D721Med (cell line): ENCODE measurements at regions not wholly inside any gene's neighbourhood (a gene's known extent, or its start where the extent isn't known, plus 50 kb on each side); places are given as distances from the start of the nearest gene placed in this dataset.

Experiments used
- DNase-seq: peaks from one replicate; pipeline ENCODE4 v3.0.0; 2011; ENCODE audit warnings: low spot score; ENCODE audit not compliant: insufficient read length
- FAIRE-seq: peaks from 2 replicates; lab custom pipeline; 2011; peaks lifted over from hg19 to GRCh38; lab: Jason Lieb, UNC
- CTCF ChIP-seq: IDR thresholded peaks from 2 replicates; pipeline ENCODE4 v1.5.1; 2012; ENCODE audit warnings: mild to moderate bottlenecking, control low read depth; ENCODE audit not compliant: insufficient read depth; ENCODE audit errors: missing control alignments

GRCh38 chr6:14974792-14975470 is 270.9 kb upstream of the JARID2 start:
- TF ChIP-seq CTCF, result no peak
- DNase-seq (no peak), FAIRE-seq (no peak)

GRCh38 chr6:14975471-14975817 is 270.4 kb upstream of the JARID2 start:
- DNase-seq (no peak), FAIRE-seq (no peak)
- no peak for TF ChIP-seq CTCF

- TF ChIP-seq CTCF, result no peak
- no peak for DNase-seq
- FAIRE-seq, result no peak
Measured at GRCh38 chr6:14977747-14978382, 268.0 kb upstream of the JARID2 start.

GRCh38 chr6:14981960-14982359 is 263.9 kb upstream of the JARID2 start:
- no peak for TF ChIP-seq CTCF
- FAIRE-seq, result no peak
- no peak for DNase-seq

- DNase-seq (no peak), FAIRE-seq (no peak)
- no peak for TF ChIP-seq CTCF
Measured at GRCh38 chr6:14983599-14984518, 262.0 kb upstream of the JARID2 start.

GRCh38 chr6:14984519-14984853 is 261.4 kb upstream of the JARID2 start:
- no peak for TF ChIP-seq CTCF
- no peak for FAIRE-seq
- DNase-seq, result no peak
